ENCODE measurements at regions not wholly inside any gene's neighbourhood (a gene's known extent, or its start where the extent isn't known, plus 50 kb on each side); places are given as distances from the start of the nearest gene placed in this dataset.
A peak's percentile ranks its signal among the peaks of the same experiment; 100 is the strongest.

DNA sequence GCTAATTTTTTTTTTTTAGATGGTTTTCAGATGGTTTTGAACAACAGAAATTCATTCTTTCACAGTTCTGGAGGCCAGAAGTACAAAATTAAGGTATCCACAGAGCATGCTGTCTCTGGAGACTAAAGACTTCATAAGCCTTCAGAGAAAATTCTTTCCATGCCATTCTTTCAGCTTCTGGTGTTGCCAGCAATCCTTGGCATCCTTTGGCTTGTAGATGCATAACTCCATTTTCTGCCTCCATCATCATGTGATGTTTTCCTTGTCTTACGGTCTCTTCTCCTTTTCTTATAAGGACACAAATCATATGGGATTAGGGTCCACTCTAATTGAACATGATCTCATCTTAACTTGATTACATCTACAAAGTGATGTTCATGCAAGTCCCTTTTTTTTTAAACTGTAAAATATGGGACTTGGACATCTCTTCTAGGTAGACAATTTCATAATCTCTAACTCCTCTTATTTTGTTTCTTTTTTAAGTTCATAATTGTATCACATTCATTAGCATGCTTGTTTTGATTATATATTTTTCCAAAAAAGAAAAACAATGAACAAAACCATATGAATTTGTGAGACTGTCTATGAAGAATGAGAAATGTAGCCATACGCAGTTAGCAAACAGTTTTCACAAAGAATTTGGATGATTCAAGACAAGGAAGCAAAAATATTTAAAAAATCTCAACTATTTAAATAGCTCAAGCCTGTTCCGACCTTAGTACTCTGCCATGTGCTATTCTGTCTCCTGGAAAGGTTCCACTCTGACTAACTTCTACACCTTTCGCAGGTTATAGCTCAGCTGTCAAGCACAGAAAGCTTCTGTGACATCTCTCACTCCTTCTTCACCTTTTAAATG is 53.1 kb upstream of the GIMD1 start:
- Histone ChIP-seq H3K9ac (ENCODE audit: insufficient read depth in 1 of 2, low read length in 2 of 2) (no peak overlapping the region), H3K36me3 (ENCODE audit: control insufficient read depth in 4 of 4, insufficient read depth in 4 of 4, low read length in 4 of 4) (no peaks in the 10 kb centered on the region), H3K27ac (ENCODE audit: low read depth in 1 of 2, low read length in 1 of 2) (no peak overlapping the region), H3K4me3 (no peak overlapping the region), H3K9me3 (ENCODE audit: control insufficient read depth in 4 of 4, insufficient read depth in 3 of 4, low read length in 3 of 4) (no peaks in the 10 kb centered on the region), H3K27me3 (ENCODE audit: control insufficient read depth in 3 of 3, insufficient read depth in 3 of 3, low read length in 2 of 3) (no peaks in the 10 kb centered on the region), H3K4me1 (ENCODE audit: control insufficient read depth in 5 of 5, insufficient read depth in 5 of 5, low read length in 5 of 5) (no peaks in the 10 kb centered on the region)
- TF ChIP-seq CTCF (IDR thresholded peaks at IDR 0.05; ENCODE audit: control extremely low read depth, extremely low read depth): no peak
- ATAC-seq (ENCODE audit: insufficient read depth, low FRiP score) (no peak), DNase-seq (peak in 1 of 3 donors; percentile 2)
- 57 to 73% methylated on average over 4 of the region's 4 CpGs for WGBS, 2 donors

DNA sequence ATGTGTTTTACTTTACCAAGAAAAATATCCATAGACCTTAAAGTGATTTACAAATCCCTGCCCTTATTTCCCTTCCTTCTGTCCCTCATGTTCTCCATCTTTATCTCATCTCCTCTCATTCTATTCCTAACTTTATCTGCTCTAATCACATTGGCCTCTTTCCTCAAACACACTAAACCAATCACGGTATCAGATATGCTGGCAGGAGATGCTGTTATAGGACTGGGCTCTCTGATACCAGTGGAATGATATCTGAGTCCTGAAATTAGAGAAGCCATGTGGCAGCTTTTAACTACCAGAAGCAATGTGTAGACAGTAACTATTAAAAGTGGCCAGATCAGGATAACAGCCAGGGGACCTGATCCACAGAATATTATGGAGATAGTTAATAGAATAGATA is 49.9 kb upstream of the GIMD1 start:
- no peaks in the 10 kb centered on the region for H3K9me3 ChIP-seq (ENCODE audit: control insufficient read depth in 4 of 4, insufficient read depth in 3 of 4, low read length in 3 of 4)
- H3K27me3 ChIP-seq (ENCODE audit: control insufficient read depth in 3 of 3, insufficient read depth in 3 of 3, low read length in 2 of 3): no peaks in the 10 kb centered on the region
- no peak overlapping the region for H3K27ac ChIP-seq (ENCODE audit: low read depth in 1 of 2, low read length in 1 of 2)
- no peak for TF ChIP-seq CTCF (IDR thresholded peaks at IDR 0.05; ENCODE audit: control extremely low read depth, extremely low read depth)
- no peak for DNase-seq
- H3K36me3 ChIP-seq (ENCODE audit: control insufficient read depth in 4 of 4, insufficient read depth in 4 of 4, low read length in 4 of 4): no peaks in the 10 kb centered on the region
- no peak overlapping the region for H3K9ac ChIP-seq (ENCODE audit: insufficient read depth in 1 of 2, low read length in 2 of 2)
- no peaks in the 10 kb centered on the region for H3K4me1 ChIP-seq (ENCODE audit: control insufficient read depth in 5 of 5, insufficient read depth in 5 of 5, low read length in 5 of 5)
- ATAC-seq (ENCODE audit: insufficient read depth, low FRiP score): no peak
- no peak overlapping the region for H3K4me3 ChIP-seq
- WGBS, 2 donors: 59 to 62% methylated on average over 1 of the region's 1 CpG

All from lung (tissue), 11 donors.